ENCODE measurements at regions not wholly inside any gene's neighbourhood (a gene's known extent, or its start where the extent isn't known, plus 50 kb on each side); places are given as distances from the start of the nearest gene placed in this dataset.

DNA sequence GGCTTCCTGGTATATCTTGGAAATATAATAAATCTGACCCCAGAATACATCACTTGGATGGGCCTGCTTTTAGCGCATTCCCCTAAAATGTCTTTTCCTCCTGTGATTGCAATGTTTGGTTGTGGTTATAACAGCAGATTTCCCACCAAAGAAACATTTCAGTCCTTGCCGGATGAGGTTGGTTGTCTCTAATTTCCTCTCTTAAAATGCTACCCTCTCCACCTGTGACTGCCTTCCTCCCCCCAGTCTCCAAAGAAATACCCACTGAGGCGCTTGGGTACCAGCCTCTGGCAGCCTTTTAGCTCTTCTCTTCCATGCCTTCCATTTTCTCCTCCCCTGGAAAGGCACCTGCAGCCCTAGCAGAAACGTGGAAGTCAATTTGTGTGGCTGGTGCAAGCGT is 102.1 kb upstream of the SIX3 start:
- BruUV-seq (replicated peaks): no TSS peak
- Histone ChIP-seq H3K4me1 (ENCODE audit: control insufficient read depth, extremely low read depth, insufficient read depth, low read length) (no peaks in the 10 kb centered on the region), H3K4me2 (ENCODE audit: insufficient read depth, low read length) (no peak overlapping the region), H4K20me1 (replicated peaks; ENCODE audit: control insufficient read depth, extremely low read depth, insufficient read depth, low read length) (no peaks in the 10 kb centered on the region), H3K4me3 (replicated peaks in 1 of 3; ENCODE audit: insufficient read depth in 1 of 3, low read depth in 1 of 3, low read length in 3 of 3) (no peak overlapping the region), H3K36me3 (ENCODE audit: control insufficient read depth in 2 of 2, extremely low read depth in 1 of 2, insufficient read depth in 2 of 2, low read length in 2 of 2) (no peaks in the 10 kb centered on the region), H3K27me3 (ENCODE audit: control insufficient read depth in 2 of 2, insufficient read depth in 2 of 2, low read length in 2 of 2) (no peaks in the 10 kb centered on the region), H2AFZ (ENCODE audit: low read depth, low read length) (no peak overlapping the region), H3K27ac (ENCODE audit: insufficient read depth, low read depth, low read length) (no peak overlapping the region), H3K9me1 (replicated peaks; ENCODE audit: control insufficient read depth, extremely low read depth, insufficient read depth, low read length) (no peaks in the 10 kb centered on the region), H3K9me3 (replicated peaks; ENCODE audit: control insufficient read depth, insufficient read depth, low read length) (no peaks in the 10 kb centered on the region), H3K79me2 (ENCODE audit: control insufficient read depth, insufficient read depth, low read length) (no peaks in the 10 kb centered on the region), H3K9ac (replicated peaks; ENCODE audit: extremely low read depth, insufficient read depth, low read length) (no peak overlapping the region)
- dilution Hi-C loops (cut with MboI; ENCODE audit: extremely low pct_ligation_motif_present, low sequenced_read_pairs): no loop called here
- no peak for DNase-seq (ENCODE audit: low read depth, low spot score)
- ChIA-PET CTCF (interaction anchor here (1.0 kb wide), 1 partner anchor 360 kb away, joined by 4 read pairs; no protein-coding TSS in a partner anchor), POLR2A (no interaction called here)
- TF ChIP-seq POLR2AphosphoS5 (IDR thresholded peaks at IDR 0.05; ENCODE audit: insufficient read depth, low read depth, low read length) (no peak), GATA2 (IDR thresholded peaks at IDR 0.05; ENCODE audit: insufficient read depth, insufficient read length, low read depth, low read length) (no peak), POLR2A (IDR thresholded peaks at IDR 0.05; ENCODE audit: low read depth, low read length) (no peak), JUN (IDR thresholded peaks at IDR 0.05; ENCODE audit: borderline replicate concordance, insufficient read depth, insufficient read length, low read depth) (no peak), EZH2 (IDR thresholded peaks at IDR 0.05; ENCODE audit: borderline replicate concordance, low read depth, low read length, severe bottlenecking) (no peak), FOS (IDR thresholded peaks at IDR 0.05; ENCODE audit: borderline replicate concordance, insufficient read depth, low read length) (no peak), MYC (IDR thresholded peaks at IDR 0.05; ENCODE audit: low read depth, low read length) (no peak)
- TF ChIP-seq, protein P1, sequence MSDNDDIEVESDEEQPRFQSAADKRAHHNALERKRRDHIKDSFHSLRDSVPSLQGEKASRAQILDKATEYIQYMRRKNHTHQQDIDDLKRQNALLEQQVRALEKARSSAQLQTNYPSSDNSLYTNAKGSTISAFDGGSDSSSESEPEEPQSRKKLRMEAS (IDR thresholded peaks at IDR 0.05; ENCODE audit: insufficient read depth, insufficient read length): no peak
- TF ChIP-seq, protein P2, sequence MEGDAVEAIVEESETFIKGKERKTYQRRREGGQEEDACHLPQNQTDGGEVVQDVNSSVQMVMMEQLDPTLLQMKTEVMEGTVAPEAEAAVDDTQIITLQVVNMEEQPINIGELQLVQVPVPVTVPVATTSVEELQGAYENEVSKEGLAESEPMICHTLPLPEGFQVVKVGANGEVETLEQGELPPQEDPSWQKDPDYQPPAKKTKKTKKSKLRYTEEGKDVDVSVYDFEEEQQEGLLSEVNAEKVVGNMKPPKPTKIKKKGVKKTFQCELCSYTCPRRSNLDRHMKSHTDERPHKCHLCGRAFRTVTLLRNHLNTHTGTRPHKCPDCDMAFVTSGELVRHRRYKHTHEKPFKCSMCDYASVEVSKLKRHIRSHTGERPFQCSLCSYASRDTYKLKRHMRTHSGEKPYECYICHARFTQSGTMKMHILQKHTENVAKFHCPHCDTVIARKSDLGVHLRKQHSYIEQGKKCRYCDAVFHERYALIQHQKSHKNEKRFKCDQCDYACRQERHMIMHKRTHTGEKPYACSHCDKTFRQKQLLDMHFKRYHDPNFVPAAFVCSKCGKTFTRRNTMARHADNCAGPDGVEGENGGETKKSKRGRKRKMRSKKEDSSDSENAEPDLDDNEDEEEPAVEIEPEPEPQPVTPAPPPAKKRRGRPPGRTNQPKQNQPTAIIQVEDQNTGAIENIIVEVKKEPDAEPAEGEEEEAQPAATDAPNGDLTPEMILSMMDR (IDR thresholded peaks at IDR 0.05; ENCODE audit: extremely low read depth in 1 of 2, insufficient read depth in 1 of 2, low read depth in 1 of 2, low read length in 2 of 2): no peak
- intact Hi-C loops (cut with micrococcal nuclease): no loop called here
- no peak for FAIRE-seq
